A673 (cell line): ENCODE measurements at regions not wholly inside any gene's neighbourhood (a gene's known extent, or its start where the extent isn't known, plus 50 kb on each side); places are given as distances from the start of the nearest gene placed in this dataset.
"Not testable (repeated sequence)": the region's sequence is repeated elsewhere in the genome, so short reads cannot be mapped to it uniquely, and the experiment has no call there.

Experiments used
- BruUV-seq: library from RNA; stranded (reverse); fragments of 400-500 nt; replicated peaks from 2 replicates; lab custom pipeline; 2021; lab: Mats Ljungman, UMichigan
- CTCF ChIA-PET: fragments of 300-600 bp; sonication (Branson Sonifier 250); formaldehyde crosslinking; loops from one replicate; lab custom pipeline; 2022; ENCODE audit warnings: antibody characterized with exemption; lab: Charles Lee
- POLR2A ChIA-PET: fragments of 300-600 bp; sonication (Branson Sonifier 250); formaldehyde crosslinking; loops from one replicate; lab custom pipeline; 2022; ENCODE audit warnings: antibody characterized with exemption; ENCODE audit not compliant: low non-redundant PET; lab: Charles Lee
- DNase-seq: peaks from one replicate; pipeline ENCODE4 v3.0.0-alpha.2; 2015; ENCODE audit warnings: low spot score
- H3K27ac ChIP-seq: fragments of 200-600 bp; sonication (generic); 2 replicates; pipeline ENCODE4 v1.5.1; 2016; ENCODE audit warnings: mixed run types, low read depth, mild to moderate bottlenecking, mixed read lengths, antibody characterized with exemption, low read length; ENCODE audit not compliant: poor library complexity, severe bottlenecking
- H3K27me3 ChIP-seq: fragments of 200-600 bp; sonication (generic); replicated peaks from 2 replicates; pipeline ENCODE4 v1.6.1; 2017; ENCODE audit warnings: mixed run types, low read depth, mild to moderate bottlenecking, mixed read lengths, antibody characterized with exemption, low read length; ENCODE audit not compliant: insufficient read depth, poor library complexity
- H3K36me3 ChIP-seq: fragments of 200-600 bp; sonication (generic); 2 replicates; pipeline ENCODE4 v1.6.1; 2016; ENCODE audit warnings: mixed run types, mild to moderate bottlenecking, mixed read lengths, antibody characterized with exemption, low read length; ENCODE audit not compliant: insufficient read depth, poor library complexity, severe bottlenecking
- H3K4me1 ChIP-seq: fragments of 200-600 bp; sonication (generic); 2 replicates; pipeline ENCODE4 v1.6.1; 2017; ENCODE audit warnings: mixed run types, mild to moderate bottlenecking, mixed read lengths, antibody characterized with exemption, low read length; ENCODE audit not compliant: insufficient read depth, poor library complexity, severe bottlenecking
- H3K4me3 ChIP-seq: fragments of 200-600 bp; sonication (generic); 2 replicates; pipeline ENCODE4 v1.5.1; 2016; ENCODE audit warnings: low read depth, mixed run types, mild to moderate bottlenecking, mixed read lengths, low read length; ENCODE audit not compliant: poor library complexity, severe bottlenecking
- H3K9me3 ChIP-seq: fragments of 200-600 bp; sonication (generic); 2 replicates; pipeline ENCODE4 v1.6.1; 2016; ENCODE audit warnings: mixed run types, low read depth, mild to moderate bottlenecking, mixed read lengths, antibody characterized with exemption, low read length; ENCODE audit not compliant: poor library complexity, severe bottlenecking
- CTCF ChIP-seq: fragments of 300-800, 200-600 bp; sonication (generic); conservative IDR thresholded peaks from 2 replicates; pipeline ENCODE4 v1.5.1; 2017; ENCODE audit warnings: low read depth, mild to moderate bottlenecking, antibody characterized with exemption, low read length, moderate library complexity, mixed read lengths
- EZH2 ChIP-seq: fragments of 200-600 bp; sonication (generic); IDR thresholded peaks from 2 replicates; pipeline ENCODE4 v1.6.1; 2017; ENCODE audit warnings: borderline replicate concordance, low read depth, mild to moderate bottlenecking, mixed read lengths, antibody characterized with exemption, low read length; ENCODE audit not compliant: poor library complexity, severe bottlenecking
- intact Hi-C: fragments of 100-400 bp; cut with micrococcal nuclease; formaldehyde crosslinking; loops from one replicate; pipeline ENCODE4 v1.10.0; 2022; ENCODE audit not compliant: unreplicated experiment

- TF ChIP-seq CTCF (0 out of 2 replicates have a peak, but pooled peaks have one; percentile 17), EZH2 (no peak)
- intact Hi-C loops = no loop called here
- DNase-seq = no peak
- Histone ChIP-seq H3K4me1 (no peaks in the 10 kb centered on the region), H3K27me3 (no peaks in the 10 kb centered on the region), H3K4me3 (no peak overlapping the region), H3K9me3 (no peaks in the 10 kb centered on the region), H3K36me3 (no peaks in the 10 kb centered on the region), H3K27ac (no peak overlapping the region)
- no TSS peak for BruUV-seq
- CTCF ChIA-PET = interaction anchor here (0.6 kb wide), 1 partner anchor 193 kb away, joined by 4 read pairs; no protein-coding TSS in a partner anchor
- POLR2A ChIA-PET = no interaction called here
These were observed 115.5 kb downstream of the VEGFA start for GRCh38 chr6:43885399-43886066.

GRCh38 chr6:43884652-43885022 lies 114.6 kb downstream of the VEGFA start:
- Histone ChIP-seq H3K36me3 (no peaks in the 10 kb centered on the region), H3K9me3 (no peaks in the 10 kb centered on the region), H3K27me3 (no peaks in the 10 kb centered on the region), H3K4me3 (no peak overlapping the region), H3K27ac (no peak overlapping the region), H3K4me1 (peaks cover 3% of the 10 kb centered on the region)
- no TSS peak for BruUV-seq
- ChIA-PET CTCF (no interaction called here), POLR2A (no interaction called here)
- no peak for DNase-seq
- intact Hi-C loops = no loop called here
- TF ChIP-seq EZH2 (no peak), CTCF (no peak)

GRCh38 chr6:43883847-43884651 lies 114.0 kb downstream of the VEGFA start:
- intact Hi-C loops = no loop called here

GRCh38 chr6:43882690-43883448 lies 112.9 kb downstream of the VEGFA start:
- intact Hi-C loops, H3K4me3 ChIP-seq, H3K27ac ChIP-seq, H3K27me3 ChIP-seq, H3K36me3 ChIP-seq, BruUV-seq, POLR2A ChIA-PET, H3K9me3 ChIP-seq, DNase-seq, CTCF ChIA-PET: not testable (repeated sequence)
- peaks cover 14% of the 10 kb centered on the region for H3K4me1 ChIP-seq

More at GRCh38 chr6:43883847-43884651, 114.0 kb downstream of the VEGFA start:
- CTCF ChIA-PET = no interaction called here
- POLR2A ChIA-PET = no interaction called here
- Histone ChIP-seq H3K4me3 (no peak overlapping the region), H3K36me3 (no peaks in the 10 kb centered on the region), H3K4me1 (peaks cover 9% of the 10 kb centered on the region), H3K27me3 (no peaks in the 10 kb centered on the region), H3K9me3 (no peaks in the 10 kb centered on the region), H3K27ac (no peak overlapping the region)
- no peak for DNase-seq
- no peak for TF ChIP-seq CTCF
- TF ChIP-seq EZH2 = no peak
- no TSS peak for BruUV-seq
